ENCODE measurements at regions not wholly inside any gene's neighbourhood (a gene's known extent, or its start where the extent isn't known, plus 50 kb on each side); places are given as distances from the start of the nearest gene placed in this dataset.

DNA sequence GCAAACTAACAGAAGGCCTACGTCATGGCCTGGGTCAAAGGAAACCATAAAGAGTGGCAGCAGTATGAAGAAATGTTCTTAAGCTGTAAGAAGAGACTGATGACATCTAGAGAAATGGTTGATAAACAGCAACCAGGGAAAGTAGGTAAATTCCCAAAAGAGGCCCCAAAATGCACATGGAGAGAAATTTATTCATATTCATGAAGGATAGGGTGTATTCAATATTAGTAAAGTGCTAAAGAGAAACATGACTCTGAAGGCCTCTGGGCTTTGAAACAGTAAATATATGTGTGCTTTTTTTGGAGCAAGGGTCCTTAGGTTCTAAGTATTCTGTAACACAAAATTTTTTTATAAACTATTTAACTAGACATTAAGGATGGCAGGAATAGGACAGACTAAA is 149.7 kb upstream of the GRIA1 start:
- TF ChIP-seq, protein P1, sequence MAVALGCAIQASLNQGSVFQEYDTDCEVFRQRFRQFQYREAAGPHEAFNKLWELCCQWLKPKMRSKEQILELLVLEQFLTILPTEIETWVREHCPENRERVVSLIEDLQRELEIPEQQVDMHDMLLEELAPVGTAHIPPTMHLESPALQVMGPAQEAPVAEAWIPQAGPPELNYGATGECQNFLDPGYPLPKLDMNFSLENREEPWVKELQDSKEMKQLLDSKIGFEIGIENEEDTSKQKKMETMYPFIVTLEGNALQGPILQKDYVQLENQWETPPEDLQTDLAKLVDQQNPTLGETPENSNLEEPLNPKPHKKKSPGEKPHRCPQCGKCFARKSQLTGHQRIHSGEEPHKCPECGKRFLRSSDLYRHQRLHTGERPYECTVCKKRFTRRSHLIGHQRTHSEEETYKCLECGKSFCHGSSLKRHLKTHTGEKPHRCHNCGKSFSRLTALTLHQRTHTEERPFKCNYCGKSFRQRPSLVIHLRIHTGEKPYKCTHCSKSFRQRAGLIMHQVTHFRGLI (tag by site-specific recombination; IDR thresholded peaks at IDR 0.05): no peak
- TF ChIP-seq, protein P2, sequence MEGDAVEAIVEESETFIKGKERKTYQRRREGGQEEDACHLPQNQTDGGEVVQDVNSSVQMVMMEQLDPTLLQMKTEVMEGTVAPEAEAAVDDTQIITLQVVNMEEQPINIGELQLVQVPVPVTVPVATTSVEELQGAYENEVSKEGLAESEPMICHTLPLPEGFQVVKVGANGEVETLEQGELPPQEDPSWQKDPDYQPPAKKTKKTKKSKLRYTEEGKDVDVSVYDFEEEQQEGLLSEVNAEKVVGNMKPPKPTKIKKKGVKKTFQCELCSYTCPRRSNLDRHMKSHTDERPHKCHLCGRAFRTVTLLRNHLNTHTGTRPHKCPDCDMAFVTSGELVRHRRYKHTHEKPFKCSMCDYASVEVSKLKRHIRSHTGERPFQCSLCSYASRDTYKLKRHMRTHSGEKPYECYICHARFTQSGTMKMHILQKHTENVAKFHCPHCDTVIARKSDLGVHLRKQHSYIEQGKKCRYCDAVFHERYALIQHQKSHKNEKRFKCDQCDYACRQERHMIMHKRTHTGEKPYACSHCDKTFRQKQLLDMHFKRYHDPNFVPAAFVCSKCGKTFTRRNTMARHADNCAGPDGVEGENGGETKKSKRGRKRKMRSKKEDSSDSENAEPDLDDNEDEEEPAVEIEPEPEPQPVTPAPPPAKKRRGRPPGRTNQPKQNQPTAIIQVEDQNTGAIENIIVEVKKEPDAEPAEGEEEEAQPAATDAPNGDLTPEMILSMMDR (tag by site-specific recombination; IDR thresholded peaks at IDR 0.05): no peak
- TF ChIP-seq ZNF221 (tag by site-specific recombination; IDR thresholded peaks at IDR 0.05; ENCODE audit: borderline replicate concordance): no peak
- TF ChIP-seq ZNF274 (IDR thresholded peaks at IDR 0.05; ENCODE audit: low read length): no peak
- no peak for TF ChIP-seq ZNF274 (tag by site-specific recombination; IDR thresholded peaks at IDR 0.05; ENCODE audit: borderline replicate concordance)
- TF ChIP-seq ZNF416 (tag by site-specific recombination; IDR thresholded peaks at IDR 0.05): no peak
- TF ChIP-seq, protein P3, sequence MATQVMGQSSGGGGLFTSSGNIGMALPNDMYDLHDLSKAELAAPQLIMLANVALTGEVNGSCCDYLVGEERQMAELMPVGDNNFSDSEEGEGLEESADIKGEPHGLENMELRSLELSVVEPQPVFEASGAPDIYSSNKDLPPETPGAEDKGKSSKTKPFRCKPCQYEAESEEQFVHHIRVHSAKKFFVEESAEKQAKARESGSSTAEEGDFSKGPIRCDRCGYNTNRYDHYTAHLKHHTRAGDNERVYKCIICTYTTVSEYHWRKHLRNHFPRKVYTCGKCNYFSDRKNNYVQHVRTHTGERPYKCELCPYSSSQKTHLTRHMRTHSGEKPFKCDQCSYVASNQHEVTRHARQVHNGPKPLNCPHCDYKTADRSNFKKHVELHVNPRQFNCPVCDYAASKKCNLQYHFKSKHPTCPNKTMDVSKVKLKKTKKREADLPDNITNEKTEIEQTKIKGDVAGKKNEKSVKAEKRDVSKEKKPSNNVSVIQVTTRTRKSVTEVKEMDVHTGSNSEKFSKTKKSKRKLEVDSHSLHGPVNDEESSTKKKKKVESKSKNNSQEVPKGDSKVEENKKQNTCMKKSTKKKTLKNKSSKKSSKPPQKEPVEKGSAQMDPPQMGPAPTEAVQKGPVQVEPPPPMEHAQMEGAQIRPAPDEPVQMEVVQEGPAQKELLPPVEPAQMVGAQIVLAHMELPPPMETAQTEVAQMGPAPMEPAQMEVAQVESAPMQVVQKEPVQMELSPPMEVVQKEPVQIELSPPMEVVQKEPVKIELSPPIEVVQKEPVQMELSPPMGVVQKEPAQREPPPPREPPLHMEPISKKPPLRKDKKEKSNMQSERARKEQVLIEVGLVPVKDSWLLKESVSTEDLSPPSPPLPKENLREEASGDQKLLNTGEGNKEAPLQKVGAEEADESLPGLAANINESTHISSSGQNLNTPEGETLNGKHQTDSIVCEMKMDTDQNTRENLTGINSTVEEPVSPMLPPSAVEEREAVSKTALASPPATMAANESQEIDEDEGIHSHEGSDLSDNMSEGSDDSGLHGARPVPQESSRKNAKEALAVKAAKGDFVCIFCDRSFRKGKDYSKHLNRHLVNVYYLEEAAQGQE (tag by site-specific recombination; IDR thresholded peaks at IDR 0.05): no peak
- TF ChIP-seq, protein P4, sequence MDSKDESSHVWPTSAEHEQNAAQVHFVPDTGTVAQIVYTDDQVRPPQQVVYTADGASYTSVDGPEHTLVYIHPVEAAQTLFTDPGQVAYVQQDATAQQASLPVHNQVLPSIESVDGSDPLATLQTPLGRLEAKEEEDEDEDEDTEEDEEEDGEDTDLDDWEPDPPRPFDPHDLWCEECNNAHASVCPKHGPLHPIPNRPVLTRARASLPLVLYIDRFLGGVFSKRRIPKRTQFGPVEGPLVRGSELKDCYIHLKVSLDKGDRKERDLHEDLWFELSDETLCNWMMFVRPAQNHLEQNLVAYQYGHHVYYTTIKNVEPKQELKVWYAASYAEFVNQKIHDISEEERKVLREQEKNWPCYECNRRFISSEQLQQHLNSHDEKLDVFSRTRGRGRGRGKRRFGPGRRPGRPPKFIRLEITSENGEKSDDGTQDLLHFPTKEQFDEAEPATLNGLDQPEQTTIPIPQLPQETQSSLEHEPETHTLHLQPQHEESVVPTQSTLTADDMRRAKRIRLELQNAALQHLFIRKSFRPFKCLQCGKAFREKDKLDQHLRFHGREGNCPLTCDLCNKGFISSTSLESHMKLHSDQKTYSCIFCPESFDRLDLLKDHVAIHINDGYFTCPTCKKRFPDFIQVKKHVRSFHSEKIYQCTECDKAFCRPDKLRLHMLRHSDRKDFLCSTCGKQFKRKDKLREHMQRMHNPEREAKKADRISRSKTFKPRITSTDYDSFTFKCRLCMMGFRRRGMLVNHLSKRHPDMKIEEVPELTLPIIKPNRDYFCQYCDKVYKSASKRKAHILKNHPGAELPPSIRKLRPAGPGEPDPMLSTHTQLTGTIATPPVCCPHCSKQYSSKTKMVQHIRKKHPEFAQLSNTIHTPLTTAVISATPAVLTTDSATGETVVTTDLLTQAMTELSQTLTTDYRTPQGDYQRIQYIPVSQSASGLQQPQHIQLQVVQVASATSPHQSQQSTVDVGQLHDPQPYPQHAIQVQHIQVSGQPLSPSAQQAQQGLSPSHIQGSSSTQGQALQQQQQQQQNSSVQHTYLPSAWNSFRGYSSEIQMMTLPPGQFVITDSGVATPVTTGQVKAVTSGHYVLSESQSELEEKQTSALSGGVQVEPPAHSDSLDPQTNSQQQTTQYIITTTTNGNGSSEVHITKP (tag by site-specific recombination; IDR thresholded peaks at IDR 0.05): no peak
- no peak for TF ChIP-seq ZBTB20 (tag by site-specific recombination; IDR thresholded peaks at IDR 0.05)
- TF ChIP-seq ZNF394 (tag by site-specific recombination; IDR thresholded peaks at IDR 0.05; ENCODE audit: borderline replicate concordance): no peak
